Suprapubic skin (tissue), 4 donors: ENCODE measurements at regions not wholly inside any gene's neighbourhood (a gene's known extent, or its start where the extent isn't known, plus 50 kb on each side); places are given as distances from the start of the nearest gene placed in this dataset.

Experiments
- DNase-seq, 2 donors: peaks; one replicate each; pipeline ENCODE4 v3.0.0-alpha.2; 2019; ENCODE audit warnings: low spot score in 2 of 2
- H3K27ac ChIP-seq: fragments of 200-600 bp; sonication (generic); one replicate; pipeline ENCODE4 v1.5.1; 2019
- H3K27me3 ChIP-seq: fragments of 200-600 bp; sonication (generic); one replicate; pipeline ENCODE4 v1.5.1; 2019
- H3K36me3 ChIP-seq: fragments of 200-600 bp; sonication (generic); one replicate; pipeline ENCODE4 v1.5.1; 2019
- H3K4me1 ChIP-seq: fragments of 200-600 bp; sonication (generic); one replicate; pipeline ENCODE4 v1.5.1; 2019
- H3K4me3 ChIP-seq: fragments of 200-600 bp; sonication (generic); one replicate; pipeline ENCODE4 v1.5.1; 2019; ENCODE audit warnings: mild to moderate bottlenecking
- H3K9me3 ChIP-seq: fragments of 200-600 bp; sonication (generic); one replicate; pipeline ENCODE4 v1.5.1; 2019
- CTCF ChIP-seq, 2 donors: fragments of 200-600 bp in 1 of 2; fragments of 450-650 bp in 1 of 2; sonication (generic) in 1 of 2; IDR thresholded peaks; one replicate each; pipeline ENCODE4 v1.5.1; 2016 to 2019; ENCODE audit warnings: antibody characterized with exemption in 2 of 2, mild to moderate bottlenecking in 1 of 2, moderate library complexity in 1 of 2
- EP300 ChIP-seq: sonication (generic); formaldehyde crosslinking; IDR thresholded peaks from one replicate; pipeline ENCODE4 v1.6.1; 2017; ENCODE audit warnings: antibody characterized with exemption
- POLR2A ChIP-seq, 2 donors: fragments of 450-650 bp; IDR thresholded peaks; one replicate each; pipeline ENCODE4 v1.6.1; 2017; ENCODE audit warnings: antibody characterized with exemption in 2 of 2, mild to moderate bottlenecking in 2 of 2, moderate library complexity in 2 of 2
- POLR2AphosphoS5 ChIP-seq, 3 donors: sonication (generic); formaldehyde crosslinking; IDR thresholded peaks; one replicate each; pipeline ENCODE4 v1.6.1; 2017; ENCODE audit warnings: antibody characterized with exemption in 3 of 3
- WGBS: methylation state at CpG from one replicate; pipeline ENCODE4 v1.1.5; 2018; 5-methylcytosine and 5-hydroxymethylcytosine counted together

- Histone ChIP-seq H3K4me3 (no peak overlapping the region), H3K27ac (no peak overlapping the region), H3K4me1 (no peaks in the 10 kb centered on the region), H3K9me3 (no peaks in the 10 kb centered on the region), H3K27me3 (no peaks in the 10 kb centered on the region), H3K36me3 (no peaks in the 10 kb centered on the region)
- TF ChIP-seq POLR2A (IDR thresholded peaks at IDR 0.05) (no peak), POLR2AphosphoS5 (IDR thresholded peaks at IDR 0.05) (no peak), EP300 (no peak), CTCF (IDR thresholded peaks at IDR 0.05) (no peak)
- WGBS = 94% methylated on average over 2 of the region's 2 CpGs
- DNase-seq = no peak
Measured at GRCh38 chr1:58842941-58843340, 59.1 kb upstream of the JUN start.

GRCh38 chr1:58844176-58844575 is 60.3 kb upstream of the JUN start:
- H3K4me3 ChIP-seq = no peak overlapping the region

DNA sequence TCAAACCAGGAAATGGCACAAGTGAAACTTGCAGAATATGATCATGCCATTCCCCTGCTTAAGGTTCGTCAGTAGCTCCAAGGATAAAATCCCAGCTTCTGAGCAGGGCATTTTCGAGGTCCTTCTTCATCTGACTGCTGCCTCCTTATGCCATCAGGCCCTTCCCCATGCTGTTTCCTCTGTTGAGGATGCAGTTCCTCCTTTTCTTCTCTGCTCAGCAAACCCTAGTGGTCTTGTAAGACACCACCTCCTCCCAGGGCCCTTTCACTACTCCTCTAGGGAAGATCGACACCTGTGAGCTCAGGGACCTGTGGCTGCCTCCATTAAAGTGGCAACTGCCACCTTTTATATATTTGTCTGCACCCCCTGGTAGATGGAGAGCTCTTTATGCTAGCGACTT is 62.1 kb upstream of the JUN start:
- no peaks in the 10 kb centered on the region for H3K36me3 ChIP-seq
- WGBS = 92% methylated on average over 4 of the region's 4 CpGs

More at GRCh38 chr1:58844176-58844575, 60.3 kb upstream of the JUN start:
- WGBS = 94% methylated on average over 1 of the region's 1 CpG
- TF ChIP-seq POLR2AphosphoS5 (IDR thresholded peaks at IDR 0.05) (no peak), CTCF (IDR thresholded peaks at IDR 0.05) (no peak), EP300 (no peak), POLR2A (IDR thresholded peaks at IDR 0.05) (no peak)
- Histone ChIP-seq H3K27ac (no peak overlapping the region), H3K36me3 (no peaks in the 10 kb centered on the region), H3K27me3 (no peaks in the 10 kb centered on the region), H3K9me3 (no peaks in the 10 kb centered on the region), H3K4me1 (peaks cover 6% of the 10 kb centered on the region)
- no peak for DNase-seq

DNA sequence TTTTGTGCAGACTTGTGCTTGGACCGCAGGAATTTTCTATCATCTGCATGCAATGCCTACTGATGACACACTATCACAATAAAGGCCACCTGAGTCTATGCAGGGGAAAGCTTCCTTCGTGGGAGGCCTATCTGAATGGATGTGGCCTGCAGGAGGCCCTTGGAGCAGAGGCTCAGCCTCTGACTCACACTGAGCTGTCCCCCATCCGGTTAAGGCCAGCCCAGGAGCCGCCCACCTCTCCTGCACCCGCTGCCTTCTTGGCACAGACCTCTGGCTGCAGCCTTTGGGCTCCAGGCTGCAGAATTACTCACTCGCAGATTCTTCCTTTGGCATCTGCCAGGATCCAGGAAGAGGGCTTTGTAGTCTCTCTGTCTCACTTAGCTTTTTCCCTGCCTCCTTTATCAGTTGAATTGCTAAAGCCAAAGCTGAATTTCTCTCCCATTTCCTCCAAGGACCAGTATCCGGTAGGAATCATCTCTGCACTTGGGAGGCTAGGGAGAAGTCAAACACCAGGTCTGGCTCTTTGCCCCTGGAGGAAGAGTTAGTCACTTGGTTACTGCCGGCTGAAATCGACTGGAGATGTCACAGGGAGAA is 65.1 kb upstream of the JUN start:
- WGBS = 10% methylated on average over 8 of the region's 9 CpGs
- no peaks in the 10 kb centered on the region for H3K36me3 ChIP-seq
- peak; percentile 73 to 83 for DNase-seq
- peaks cover 10% of the 10 kb centered on the region for H3K4me1 ChIP-seq
- H3K9me3 ChIP-seq = no peaks in the 10 kb centered on the region
- no peak overlapping the region for H3K4me3 ChIP-seq
- TF ChIP-seq POLR2AphosphoS5 (IDR thresholded peaks at IDR 0.05) (peak in 1 of 3 donors; percentile 26), EP300 (no peak)
- H3K27ac ChIP-seq = peak overlapping the region; percentile 22
- H3K27me3 ChIP-seq = no peaks in the 10 kb centered on the region

More for the DNA sequence above, 62.1 kb upstream of the JUN start:
- Histone ChIP-seq H3K4me1 (peaks cover 10% of the 10 kb centered on the region), H3K9me3 (no peaks in the 10 kb centered on the region), H3K27ac (no peak overlapping the region), H3K4me3 (no peak overlapping the region), H3K27me3 (no peaks in the 10 kb centered on the region)
- no peak for DNase-seq
- TF ChIP-seq POLR2A (IDR thresholded peaks at IDR 0.05) = no peak

- peak overlapping the region; percentile 22 for H3K27ac ChIP-seq
- H3K27me3 ChIP-seq = no peaks in the 10 kb centered on the region
- no peak for DNase-seq
- no peak overlapping the region for H3K4me3 ChIP-seq
- peaks cover 10% of the 10 kb centered on the region for H3K4me1 ChIP-seq
- H3K36me3 ChIP-seq = no peaks in the 10 kb centered on the region
- TF ChIP-seq POLR2A (IDR thresholded peaks at IDR 0.05) = no peak
- no peak for TF ChIP-seq POLR2AphosphoS5 (IDR thresholded peaks at IDR 0.05)
- no peak for TF ChIP-seq EP300
- TF ChIP-seq CTCF (IDR thresholded peaks at IDR 0.05) = no peak
- 84% methylated on average over 2 of the region's 2 CpGs for WGBS
- H3K9me3 ChIP-seq = no peaks in the 10 kb centered on the region
Measured at GRCh38 chr1:58849551-58849950, 65.7 kb upstream of the JUN start.

- DNase-seq = no peak
- Histone ChIP-seq H3K4me1 (peaks cover 10% of the 10 kb centered on the region), H3K27me3 (no peaks in the 10 kb centered on the region), H3K36me3 (no peaks in the 10 kb centered on the region), H3K9me3 (no peaks in the 10 kb centered on the region), H3K27ac (no peak overlapping the region), H3K4me3 (no peak overlapping the region)
- TF ChIP-seq CTCF (IDR thresholded peaks at IDR 0.05) (no peak), POLR2AphosphoS5 (IDR thresholded peaks at IDR 0.05) (no peak), EP300 (no peak), POLR2A (IDR thresholded peaks at IDR 0.05) (no peak)
Measured at GRCh38 chr1:58850636-58851035, 66.8 kb upstream of the JUN start.
